GM06990 (cell line): ENCODE measurements at regions not wholly inside any gene's neighbourhood (a gene's known extent, or its start where the extent isn't known, plus 50 kb on each side); places are given as distances from the start of the nearest gene placed in this dataset.

Experiments used
- DNase-seq: peaks from one replicate; pipeline ENCODE4 v3.0.0-alpha.2; 2011; ENCODE audit not compliant: insufficient read length; ENCODE audit errors: extremely low read depth
- H3K27me3 ChIP-seq: replicated peaks from 2 replicates; pipeline ENCODE4 v1.6.0; 2011; ENCODE audit warnings: low read length; ENCODE audit not compliant: control insufficient read depth, insufficient read depth
- H3K36me3 ChIP-seq: 2 replicates; pipeline ENCODE4 v1.5.1; 2011; ENCODE audit warnings: low read length; ENCODE audit not compliant: control insufficient read depth, insufficient read depth
- H3K4me3 ChIP-seq: replicated peaks from 2 replicates; pipeline ENCODE4 v1.5.1; 2011; ENCODE audit warnings: low read depth, mild to moderate bottlenecking, control low read depth, low read length
- TF ChIP-seq, protein P1 (sequence below): IDR thresholded peaks from 2 replicates; pipeline ENCODE4 v1.5.1; 2011; ENCODE audit warnings: low read length, control low read depth, mild to moderate bottlenecking, inconsistent platforms; ENCODE audit not compliant: insufficient read depth, poor library complexity, severe bottlenecking

DNA sequence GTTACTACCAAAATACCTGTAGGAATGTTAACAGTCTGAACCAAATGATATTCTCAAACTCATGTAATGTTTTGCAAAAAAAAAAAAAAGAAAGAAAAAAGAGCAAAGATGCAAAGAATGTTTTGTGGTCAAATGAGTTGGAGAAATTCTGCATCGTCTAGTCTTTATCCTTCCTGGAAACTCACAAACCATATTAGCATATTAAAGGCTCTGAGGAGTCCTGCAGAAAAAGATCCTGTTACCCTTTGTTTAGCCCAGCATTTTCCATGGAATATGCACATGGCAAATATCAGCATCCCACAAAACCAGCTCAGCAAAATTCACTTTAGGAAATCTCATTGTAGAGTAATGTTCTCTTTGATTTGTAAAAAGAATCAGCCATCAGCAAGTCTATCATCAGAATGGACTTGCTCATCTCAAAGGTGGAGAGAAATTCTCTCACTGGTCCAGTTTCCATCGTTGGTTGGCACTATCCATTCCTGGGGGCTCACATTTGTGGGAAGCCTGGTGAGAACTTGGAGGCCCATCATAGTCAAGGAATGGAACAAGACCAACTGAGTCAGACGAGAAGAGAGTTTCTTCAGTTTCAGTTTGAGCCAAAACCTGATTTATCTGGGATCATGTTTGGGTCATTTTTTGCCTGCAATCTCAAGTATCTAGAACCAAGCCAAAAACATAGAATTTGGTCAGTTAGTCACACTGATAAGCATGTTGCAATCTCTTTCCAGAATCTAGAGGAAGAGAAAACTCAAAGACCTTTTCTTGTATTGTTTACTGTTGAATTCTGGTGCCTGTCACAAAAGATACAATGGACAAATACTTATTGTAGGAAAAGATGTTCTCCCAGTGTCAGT, 129.8 kb downstream of the TBX5 start:
- TF ChIP-seq, protein P1, sequence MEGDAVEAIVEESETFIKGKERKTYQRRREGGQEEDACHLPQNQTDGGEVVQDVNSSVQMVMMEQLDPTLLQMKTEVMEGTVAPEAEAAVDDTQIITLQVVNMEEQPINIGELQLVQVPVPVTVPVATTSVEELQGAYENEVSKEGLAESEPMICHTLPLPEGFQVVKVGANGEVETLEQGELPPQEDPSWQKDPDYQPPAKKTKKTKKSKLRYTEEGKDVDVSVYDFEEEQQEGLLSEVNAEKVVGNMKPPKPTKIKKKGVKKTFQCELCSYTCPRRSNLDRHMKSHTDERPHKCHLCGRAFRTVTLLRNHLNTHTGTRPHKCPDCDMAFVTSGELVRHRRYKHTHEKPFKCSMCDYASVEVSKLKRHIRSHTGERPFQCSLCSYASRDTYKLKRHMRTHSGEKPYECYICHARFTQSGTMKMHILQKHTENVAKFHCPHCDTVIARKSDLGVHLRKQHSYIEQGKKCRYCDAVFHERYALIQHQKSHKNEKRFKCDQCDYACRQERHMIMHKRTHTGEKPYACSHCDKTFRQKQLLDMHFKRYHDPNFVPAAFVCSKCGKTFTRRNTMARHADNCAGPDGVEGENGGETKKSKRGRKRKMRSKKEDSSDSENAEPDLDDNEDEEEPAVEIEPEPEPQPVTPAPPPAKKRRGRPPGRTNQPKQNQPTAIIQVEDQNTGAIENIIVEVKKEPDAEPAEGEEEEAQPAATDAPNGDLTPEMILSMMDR = no peak
- no peak overlapping the region for H3K4me3 ChIP-seq
- no peaks in the 10 kb centered on the region for H3K27me3 ChIP-seq
- H3K36me3 ChIP-seq = no peaks in the 10 kb centered on the region
- DNase-seq = no peak

DNA sequence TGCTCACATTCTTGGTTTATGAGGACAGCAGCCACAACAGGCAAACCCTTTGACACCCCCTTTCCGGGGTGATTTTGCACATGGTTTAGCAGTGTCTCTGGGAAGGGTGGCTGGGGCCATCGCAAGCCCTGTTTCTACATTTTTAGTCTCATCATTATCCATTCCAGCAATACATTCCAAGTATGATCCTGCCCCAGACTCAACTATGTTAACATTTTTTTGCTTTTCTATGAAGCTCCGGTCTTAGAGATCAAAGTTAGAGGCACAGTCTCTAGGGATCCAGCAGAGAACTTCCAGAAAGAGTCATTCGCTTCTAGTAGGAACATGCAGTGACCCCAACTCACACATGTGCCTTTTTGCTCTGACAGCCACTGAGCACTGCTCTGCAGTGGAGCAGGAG, 130.9 kb downstream of the TBX5 start:
- no peak overlapping the region for H3K4me3 ChIP-seq
- H3K27me3 ChIP-seq = no peaks in the 10 kb centered on the region
- no peak for DNase-seq
- TF ChIP-seq, protein P1 = no peak
- no peaks in the 10 kb centered on the region for H3K36me3 ChIP-seq

DNA sequence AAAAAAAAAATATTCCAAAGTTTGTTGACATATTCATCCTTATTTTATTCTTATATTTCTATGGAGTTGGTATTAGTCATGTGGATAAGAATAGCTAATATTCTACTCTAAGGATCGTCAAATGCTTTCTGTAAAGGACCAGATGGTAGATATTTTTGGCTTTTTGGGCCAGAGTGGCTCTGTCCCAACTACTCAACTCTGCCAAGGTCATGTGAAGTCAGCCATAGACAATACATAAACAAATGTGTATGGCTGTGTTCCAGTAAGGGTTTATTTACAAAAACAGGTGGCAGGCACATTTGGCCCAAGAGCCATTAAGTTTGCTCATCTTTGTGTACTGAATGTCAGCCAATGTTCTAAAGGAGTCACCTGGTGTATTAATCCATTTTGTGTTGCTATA, 131.8 kb downstream of the TBX5 start:
- TF ChIP-seq, protein P1 = no peak
- H3K4me3 ChIP-seq = no peak overlapping the region
- no peaks in the 10 kb centered on the region for H3K27me3 ChIP-seq
- DNase-seq = no peak
- no peaks in the 10 kb centered on the region for H3K36me3 ChIP-seq

DNA sequence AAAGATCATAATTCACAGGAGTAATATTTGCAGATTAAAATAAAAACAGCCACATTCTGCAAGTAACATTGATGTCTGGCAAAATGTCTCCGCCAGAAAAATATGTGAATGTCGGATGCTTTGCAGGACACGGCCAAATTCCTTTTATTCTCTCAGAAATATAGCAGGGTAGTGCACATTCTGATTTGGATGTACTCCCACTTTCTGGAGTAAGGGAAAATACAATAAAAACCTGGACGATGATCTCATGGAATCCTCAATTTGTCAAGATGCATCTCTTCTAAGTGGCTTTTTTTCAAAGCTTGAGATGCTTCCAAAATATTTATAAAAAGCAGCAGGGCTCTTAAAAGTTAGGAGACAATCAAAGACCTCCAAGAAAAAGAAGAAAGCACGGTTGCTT, 133.3 kb downstream of the TBX5 start:
- TF ChIP-seq, protein P1 = no peak
- H3K27me3 ChIP-seq = no peaks in the 10 kb centered on the region
- no peaks in the 10 kb centered on the region for H3K36me3 ChIP-seq
- no peak for DNase-seq
- H3K4me3 ChIP-seq = no peak overlapping the region

DNA sequence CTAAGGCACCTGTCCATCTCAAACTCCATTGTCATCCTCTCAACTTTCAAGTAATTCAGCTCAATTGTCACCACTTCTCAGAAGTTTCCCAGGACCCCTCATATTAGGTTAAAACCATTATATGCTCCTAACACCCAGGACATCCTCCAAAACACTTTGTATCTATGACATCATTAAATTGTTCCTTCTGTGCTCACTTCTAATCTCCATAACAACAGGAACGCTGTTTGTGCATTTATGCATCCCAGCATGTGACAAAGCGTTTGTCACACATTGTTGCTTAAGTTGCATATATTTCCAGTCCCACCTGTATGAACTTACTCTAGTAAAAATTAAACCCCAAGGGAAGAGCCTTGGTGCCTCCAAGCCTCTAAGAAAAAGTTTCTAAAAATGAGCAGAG, 133.9 kb downstream of the TBX5 start:
- Histone ChIP-seq H3K36me3 (no peaks in the 10 kb centered on the region), H3K27me3 (no peaks in the 10 kb centered on the region), H3K4me3 (no peak overlapping the region)
- DNase-seq = no peak
- TF ChIP-seq, protein P1 = no peak
